ENCODE measurements at regions not wholly inside any gene's neighbourhood (a gene's known extent, or its start where the extent isn't known, plus 50 kb on each side); places are given as distances from the start of the nearest gene placed in this dataset.

- Histone ChIP-seq H3K9me3 (no peaks in the 10 kb centered on the region), H3K27ac (no peak overlapping the region), H3K4me3 (no peak overlapping the region), H3K4me2 (no peak overlapping the region), H3K4me1 (0 out of 3 replicates have a peak, but pooled peaks cover 3% of the 10 kb centered on the region)
- ATAC-seq (no peak), DNase-seq (ENCODE audit: low read depth in 1 of 2, low spot score in 1 of 2) (no peak), FAIRE-seq (no peak)
- no peak for TF ChIP-seq MAZ (IDR thresholded peaks at IDR 0.05; ENCODE audit: borderline replicate concordance, low read depth, low read length)
- no peak for TF ChIP-seq SREBF2 (IDR thresholded peaks at IDR 0.05)
- no peak for TF ChIP-seq KDM1A (IDR thresholded peaks at IDR 0.05; ENCODE audit: low read depth)
- no peak for TF ChIP-seq RNF2 (IDR thresholded peaks at IDR 0.05; ENCODE audit: borderline replicate concordance, low read depth)
- TF ChIP-seq NR3C1 (IDR thresholded peaks at IDR 0.05): no peak
- no peak for TF ChIP-seq PHF8 (IDR thresholded peaks at IDR 0.05; ENCODE audit: borderline replicate concordance, low read depth)
- no peak for TF ChIP-seq TP53 (CRISPR knock-in tag; IDR thresholded peaks at IDR 0.05)
- TF ChIP-seq FOSL2 (IDR thresholded peaks at IDR 0.05): no peak
- no peak for TF ChIP-seq FOSL2 (CRISPR knock-in tag; IDR thresholded peaks at IDR 0.05)
- no peak for TF ChIP-seq POLR2A (IDR thresholded peaks at IDR 0.05; ENCODE audit: low read length)
- no peak for TF ChIP-seq EHMT2 (IDR thresholded peaks at IDR 0.05; ENCODE audit: low read depth)
- TF ChIP-seq JUN (IDR thresholded peaks at IDR 0.05): no peak
- TF ChIP-seq HOXA7 (CRISPR knock-in tag; IDR thresholded peaks at IDR 0.05): no peak
- TF ChIP-seq NPAS2 (CRISPR knock-in tag; IDR thresholded peaks at IDR 0.05; ENCODE audit: borderline replicate concordance): no peak
- no peak for TF ChIP-seq FOXS1 (CRISPR knock-in tag; IDR thresholded peaks at IDR 0.05)
- no peak for TF ChIP-seq RAD21 (conservative IDR thresholded peaks at IDR 0.05 in 1 of 2, IDR thresholded peaks at IDR 0.05 in 1 of 2)
- TF ChIP-seq CEBPB (IDR thresholded peaks at IDR 0.05): no peak
- TF ChIP-seq CHD4 (IDR thresholded peaks at IDR 0.05; ENCODE audit: borderline replicate concordance): no peak
- TF ChIP-seq CHD2 (IDR thresholded peaks at IDR 0.05; ENCODE audit: low read length, partially characterized antibody): no peak
- TF ChIP-seq BCL3 (IDR thresholded peaks at IDR 0.05): no peak
- no peak for TF ChIP-seq RCOR1 (IDR thresholded peaks at IDR 0.05; ENCODE audit: low read depth, low read length)
- ChIA-PET POLR2A (no interaction called here), CTCF (interaction anchor here (1.5 kb wide), 1 partner anchor 16 kb away, joined by 4 read pairs; no protein-coding TSS in a partner anchor)
- 8% methylated on average over 4 of the region's 4 CpGs for WGBS (ENCODE audit: missing lambda C conversion rate)
These were observed 364.5 kb upstream of the XYLT1 start for GRCh38 chr16:17835118-17835876.

- 0 out of 3 replicates have a peak, but pooled peaks cover 5% of the 10 kb centered on the region for H3K4me1 ChIP-seq
- no peak overlapping the region for H3K4me2 ChIP-seq
- WGBS (ENCODE audit: missing lambda C conversion rate): 15% methylated on average over 2 of the region's 2 CpGs
- CTCF ChIA-PET: interaction anchor here (0.8 kb wide), 1 partner anchor 13 kb away, joined by 3 read pairs; no protein-coding TSS in a partner anchor
- no peak for TF ChIP-seq JUN (IDR thresholded peaks at IDR 0.05)
- TF ChIP-seq HDAC2 (IDR thresholded peaks at IDR 0.05): no peak
- no peak for TF ChIP-seq BHLHE40 (IDR thresholded peaks at IDR 0.05; ENCODE audit: low read depth, low read length)
- TF ChIP-seq POLR2A (IDR thresholded peaks at IDR 0.05; ENCODE audit: low read length): no peak
- TF ChIP-seq RAD21 (conservative IDR thresholded peaks at IDR 0.05 in 1 of 2, IDR thresholded peaks at IDR 0.05 in 1 of 2): no peak
- TF ChIP-seq CBX2 (IDR thresholded peaks at IDR 0.05; ENCODE audit: borderline replicate concordance, low read depth): no peak
- TF ChIP-seq RFX5 (IDR thresholded peaks at IDR 0.05): no peak
- no peak for TF ChIP-seq ELK1 (IDR thresholded peaks at IDR 0.05; ENCODE audit: low read depth, low read length)
- TF ChIP-seq KDM1A (IDR thresholded peaks at IDR 0.05; ENCODE audit: low read depth): no peak
- no peak for TF ChIP-seq RNF2 (IDR thresholded peaks at IDR 0.05; ENCODE audit: borderline replicate concordance, low read depth)
- no peak overlapping the region for H3K4me3 ChIP-seq
- H3K9me3 ChIP-seq: no peaks in the 10 kb centered on the region
- DNase-seq (ENCODE audit: low read depth in 1 of 2, low spot score in 1 of 2): no peak
- ATAC-seq: no peak
- no peak overlapping the region for H3K27ac ChIP-seq
- POLR2A ChIA-PET: no interaction called here
- FAIRE-seq: no peak
These were observed 362.0 kb upstream of the XYLT1 start for GRCh38 chr16:17832738-17833137.
